PFSK-1 (cell line): ENCODE measurements at regions not wholly inside any gene's neighbourhood (a gene's known extent, or its start where the extent isn't known, plus 50 kb on each side); places are given as distances from the start of the nearest gene placed in this dataset.

Experiments used
- FOXP2 ChIP-seq: optimal IDR thresholded peaks from 2 replicates; pipeline ENCODE3; 2011; ENCODE audit warnings: borderline replicate concordance, control low read depth, inconsistent platforms; ENCODE audit not compliant: insufficient read depth; ENCODE audit errors: extremely low read length, extremely low read depth
- POLR2AphosphoS5 ChIP-seq: IDR thresholded peaks from 2 replicates; pipeline ENCODE4 v1.6.1; 2012; ENCODE audit warnings: low read depth, mild to moderate bottlenecking, control low read depth, low read length, moderate library complexity
- SIN3A ChIP-seq: IDR thresholded peaks from 2 replicates; pipeline ENCODE4 v1.6.1; 2012; ENCODE audit warnings: mild to moderate bottlenecking, low read length, moderate library complexity, borderline replicate concordance; ENCODE audit not compliant: insufficient read depth
- TAF1 ChIP-seq: IDR thresholded peaks from 2 replicates; pipeline ENCODE4 v1.6.1; 2012; ENCODE audit warnings: low read length, control low read depth, borderline replicate concordance; ENCODE audit not compliant: insufficient read depth
- TF ChIP-seq, protein P1 (sequence below), 2 experiments: IDR thresholded peaks; 2 replicates each; pipeline versions ENCODE4 v1.6.1 to v1.8.0; 2011 to 2012; ENCODE audit warnings: low read depth in 2 of 2, low read length in 2 of 2, control low read depth in 1 of 2, inconsistent platforms in 1 of 2, mild to moderate bottlenecking in 1 of 2, moderate library complexity in 1 of 2; ENCODE audit not compliant: insufficient read depth in 1 of 2

DNA sequence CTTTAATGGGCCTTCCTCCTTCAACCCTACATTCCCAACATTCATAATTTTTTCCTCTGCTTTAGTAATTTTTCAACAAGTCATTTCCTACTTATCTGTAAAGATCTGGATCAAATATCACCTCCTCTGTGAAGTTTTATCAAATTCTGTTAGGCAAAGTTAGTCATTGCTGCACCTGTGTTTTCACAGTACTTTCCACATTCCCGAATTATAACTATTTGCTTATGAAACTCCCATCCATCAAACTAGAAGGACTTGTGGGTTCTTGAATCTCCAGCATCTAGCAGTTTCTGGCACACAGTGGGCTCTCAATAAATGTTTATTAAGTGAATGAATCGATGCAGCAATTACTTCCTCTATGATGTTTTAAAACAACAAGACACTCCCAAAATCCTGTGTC lies 257.6 kb downstream of the HDGFL1 start:
- TF ChIP-seq FOXP2, result no peak
- TF ChIP-seq, protein P1, sequence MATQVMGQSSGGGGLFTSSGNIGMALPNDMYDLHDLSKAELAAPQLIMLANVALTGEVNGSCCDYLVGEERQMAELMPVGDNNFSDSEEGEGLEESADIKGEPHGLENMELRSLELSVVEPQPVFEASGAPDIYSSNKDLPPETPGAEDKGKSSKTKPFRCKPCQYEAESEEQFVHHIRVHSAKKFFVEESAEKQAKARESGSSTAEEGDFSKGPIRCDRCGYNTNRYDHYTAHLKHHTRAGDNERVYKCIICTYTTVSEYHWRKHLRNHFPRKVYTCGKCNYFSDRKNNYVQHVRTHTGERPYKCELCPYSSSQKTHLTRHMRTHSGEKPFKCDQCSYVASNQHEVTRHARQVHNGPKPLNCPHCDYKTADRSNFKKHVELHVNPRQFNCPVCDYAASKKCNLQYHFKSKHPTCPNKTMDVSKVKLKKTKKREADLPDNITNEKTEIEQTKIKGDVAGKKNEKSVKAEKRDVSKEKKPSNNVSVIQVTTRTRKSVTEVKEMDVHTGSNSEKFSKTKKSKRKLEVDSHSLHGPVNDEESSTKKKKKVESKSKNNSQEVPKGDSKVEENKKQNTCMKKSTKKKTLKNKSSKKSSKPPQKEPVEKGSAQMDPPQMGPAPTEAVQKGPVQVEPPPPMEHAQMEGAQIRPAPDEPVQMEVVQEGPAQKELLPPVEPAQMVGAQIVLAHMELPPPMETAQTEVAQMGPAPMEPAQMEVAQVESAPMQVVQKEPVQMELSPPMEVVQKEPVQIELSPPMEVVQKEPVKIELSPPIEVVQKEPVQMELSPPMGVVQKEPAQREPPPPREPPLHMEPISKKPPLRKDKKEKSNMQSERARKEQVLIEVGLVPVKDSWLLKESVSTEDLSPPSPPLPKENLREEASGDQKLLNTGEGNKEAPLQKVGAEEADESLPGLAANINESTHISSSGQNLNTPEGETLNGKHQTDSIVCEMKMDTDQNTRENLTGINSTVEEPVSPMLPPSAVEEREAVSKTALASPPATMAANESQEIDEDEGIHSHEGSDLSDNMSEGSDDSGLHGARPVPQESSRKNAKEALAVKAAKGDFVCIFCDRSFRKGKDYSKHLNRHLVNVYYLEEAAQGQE (IDR thresholded peaks at IDR 0.05; ENCODE audit: insufficient read depth in 1 of 2, low read depth in 2 of 2, low read length in 2 of 2), result no peak
- TF ChIP-seq SIN3A, result no peak
- TF ChIP-seq TAF1, result no peak
- no peak for TF ChIP-seq POLR2AphosphoS5

DNA sequence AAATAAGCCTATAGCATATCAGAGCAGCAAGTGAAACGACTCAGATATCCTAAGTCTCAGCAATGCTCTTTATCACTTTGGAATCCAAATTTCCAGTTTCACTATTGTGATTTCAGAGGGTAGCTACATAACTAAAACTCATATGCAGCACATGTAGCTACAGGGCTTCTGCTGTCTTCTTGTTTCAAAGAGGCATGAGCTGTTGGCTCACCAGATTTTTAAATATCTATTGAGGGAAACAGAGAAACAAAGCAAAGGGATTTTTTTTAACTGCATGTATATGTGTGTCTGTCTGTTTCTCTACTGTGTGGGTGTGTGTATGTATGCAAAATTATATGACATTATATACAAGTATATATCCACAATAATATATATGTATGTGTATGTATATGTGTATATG lies 258.4 kb downstream of the HDGFL1 start:
- TF ChIP-seq SIN3A, result no peak
- TF ChIP-seq, protein P1 (IDR thresholded peaks at IDR 0.05; ENCODE audit: insufficient read depth in 1 of 2, low read depth in 2 of 2, low read length in 2 of 2), result no peak

DNA sequence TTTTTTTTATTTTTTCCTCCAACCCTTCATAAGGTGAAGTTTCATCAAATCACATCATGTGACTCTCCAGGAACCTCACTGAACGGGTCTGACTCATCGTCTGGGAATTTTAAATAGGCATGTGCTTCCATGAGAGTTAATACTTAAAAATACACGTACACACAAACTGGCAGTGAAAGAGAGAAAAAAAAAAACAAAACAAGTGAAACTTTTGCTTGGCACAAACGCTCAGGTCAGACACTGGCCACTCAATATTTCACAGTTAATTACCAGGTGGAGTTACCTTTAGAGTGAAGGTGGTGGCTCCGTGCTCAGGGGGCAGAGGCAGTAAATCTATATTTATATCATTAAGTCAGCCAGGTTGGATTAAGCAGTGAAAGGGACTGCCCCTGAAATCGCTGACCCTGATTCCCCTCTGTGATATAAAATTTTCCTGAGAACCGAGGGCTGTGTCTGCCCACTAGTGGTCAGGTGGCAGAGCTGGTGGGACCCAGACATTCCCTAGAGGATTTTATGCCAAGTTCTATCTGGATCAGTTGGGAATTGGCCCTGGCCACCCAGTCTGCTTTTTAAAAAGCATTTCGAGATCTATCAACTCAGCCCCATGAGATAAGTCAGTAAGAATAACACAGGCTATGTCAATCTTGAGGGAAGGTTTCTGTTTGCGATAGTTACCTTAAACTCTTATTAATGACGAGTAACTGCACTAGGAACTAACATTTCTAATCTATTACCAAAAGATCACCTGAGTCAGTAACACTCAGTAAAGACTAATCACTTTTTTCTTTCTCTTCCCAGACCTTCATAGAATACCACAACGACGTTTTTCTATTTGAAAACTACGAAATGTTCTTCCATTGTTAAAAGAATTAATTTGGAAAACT lies 259.1 kb downstream of the HDGFL1 start:
- no peak for TF ChIP-seq SIN3A
- no peak for TF ChIP-seq POLR2AphosphoS5
- TF ChIP-seq, protein P1 (IDR thresholded peaks at IDR 0.05; ENCODE audit: insufficient read depth in 1 of 2, low read depth in 2 of 2, low read length in 2 of 2), result no peak
- TF ChIP-seq FOXP2, result no peak
- TF ChIP-seq TAF1, result no peak

DNA sequence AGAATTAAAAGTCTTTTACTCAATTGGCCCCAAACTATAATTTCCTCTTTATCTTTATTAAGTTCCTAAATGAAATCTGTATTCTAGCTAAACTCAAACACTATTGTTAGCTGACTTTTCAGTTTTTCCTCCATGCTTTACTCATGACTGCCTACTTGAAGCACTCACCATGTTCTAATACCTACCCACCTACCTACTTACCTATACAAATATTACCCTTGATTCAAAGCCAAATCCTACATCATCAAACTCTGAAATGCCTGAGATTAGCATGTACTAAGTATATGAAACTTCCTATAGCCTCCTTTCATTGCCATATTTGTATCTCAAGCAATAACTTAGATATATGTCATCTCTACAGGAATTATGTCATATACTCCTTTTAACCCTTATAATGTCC lies 259.7 kb downstream of the HDGFL1 start:
- TF ChIP-seq, protein P1 (IDR thresholded peaks at IDR 0.05; ENCODE audit: insufficient read depth in 1 of 2, low read depth in 2 of 2, low read length in 2 of 2), result no peak
- TF ChIP-seq POLR2AphosphoS5 (no peak), SIN3A (no peak), FOXP2 (no peak), TAF1 (no peak)

DNA sequence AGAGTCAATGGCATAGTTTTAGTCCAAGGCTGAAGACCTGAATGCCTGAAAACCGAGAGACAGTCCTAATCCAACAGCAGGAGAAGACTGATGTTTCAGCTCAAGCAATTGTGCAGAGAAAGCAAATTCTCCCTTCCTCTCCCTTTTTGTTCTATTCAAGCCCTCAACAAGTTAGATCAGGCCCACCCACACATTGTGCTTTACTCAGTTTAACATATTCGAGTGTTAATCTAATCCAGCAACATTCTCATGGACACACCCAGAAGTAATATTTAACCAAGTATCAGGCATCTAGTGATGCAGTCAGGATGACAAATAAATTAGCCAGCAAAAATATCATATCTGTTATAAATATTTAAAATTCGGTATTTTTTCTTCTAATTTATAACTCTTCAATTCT lies 261.1 kb downstream of the HDGFL1 start:
- TF ChIP-seq TAF1 (no peak), SIN3A (no peak), POLR2AphosphoS5 (no peak), FOXP2 (no peak)
- TF ChIP-seq, protein P1 (IDR thresholded peaks at IDR 0.05; ENCODE audit: insufficient read depth in 1 of 2, low read depth in 2 of 2, low read length in 2 of 2), result no peak
